Sigmoid colon (tissue), 6 donors: ENCODE measurements at regions not wholly inside any gene's neighbourhood (a gene's known extent, or its start where the extent isn't known, plus 50 kb on each side); places are given as distances from the start of the nearest gene placed in this dataset.

Source experiments
- DNase-seq: peaks from one replicate; pipeline ENCODE4 v3.0.0-alpha.2; 2019
- H3K27ac ChIP-seq, 4 donors: fragments of 200-600 bp; sonication (generic); one replicate each; pipeline ENCODE4 v1.5.1; 2016 to 2019; ENCODE audit warnings: mild to moderate bottlenecking in 1 of 4
- H3K27me3 ChIP-seq, 3 donors: fragments of 200-600 bp; sonication (generic); one replicate each; pipeline ENCODE4 v1.5.1; 2019; ENCODE audit warnings: mild to moderate bottlenecking in 1 of 3
- H3K36me3 ChIP-seq, 4 donors: fragments of 200-600 bp; sonication (generic); one replicate each; pipeline ENCODE4 v1.5.1; 2016 to 2019
- H3K4me1 ChIP-seq, 4 donors: fragments of 200-600 bp; sonication (generic); one replicate each; pipeline ENCODE4 v1.5.1; 2017 to 2019
- H3K4me3 ChIP-seq, 4 donors: fragments of 200-600 bp; sonication (generic); one replicate each; pipeline ENCODE4 v1.5.1; 2017 to 2019; ENCODE audit warnings: mild to moderate bottlenecking in 2 of 4, moderate library complexity in 1 of 4
- H3K9me3 ChIP-seq, 4 donors: fragments of 200-600 bp in 3 of 4; sonication (generic) in 3 of 4; one replicate each; pipeline versions ENCODE4 v1.5.1 to v1.6.1; 2013 to 2019
- EP300 ChIP-seq, 4 donors: sonication (generic); formaldehyde crosslinking; IDR thresholded peaks; one replicate each; pipeline ENCODE4 v1.6.1; 2017; ENCODE audit warnings: antibody characterized with exemption in 4 of 4
- POLR2A ChIP-seq, 2 donors: fragments of 450-650 bp; IDR thresholded peaks; one replicate each; pipeline ENCODE4 v1.6.1; 2016; ENCODE audit warnings: antibody characterized with exemption in 2 of 2, mild to moderate bottlenecking in 2 of 2, moderate library complexity in 2 of 2
- POLR2AphosphoS5 ChIP-seq, 4 donors: sonication (generic); formaldehyde crosslinking; IDR thresholded peaks; one replicate each; pipeline ENCODE4 v1.6.1; 2017; ENCODE audit warnings: antibody characterized with exemption in 4 of 4
- WGBS, 2 donors: extraction: QIAGEN DNeasy Blood & Tissue Kit; methylation state at CpG; one replicate each; pipeline ENCODE4 v1.1.7; 2013; 5-methylcytosine and 5-hydroxymethylcytosine counted together
- intact Hi-C: fragments of 100-400 bp; cut with DNase I; formaldehyde crosslinking; loops from one replicate; pipeline ENCODE4 v1.15.1; 2023
- TF ChIP-seq, protein P1 (sequence below), 4 experiments: fragments of 450-650 bp in 3 of 4; fragments of 200-600 bp in 1 of 4; IDR thresholded peaks; one replicate each; pipeline ENCODE4 v1.5.1; 2016 to 2019; ENCODE audit warnings: antibody characterized with exemption in 4 of 4, mild to moderate bottlenecking in 3 of 4, moderate library complexity in 2 of 4
- donor health status: healthy with polysubstance abuse.
- donor health status: healthy.

DNA sequence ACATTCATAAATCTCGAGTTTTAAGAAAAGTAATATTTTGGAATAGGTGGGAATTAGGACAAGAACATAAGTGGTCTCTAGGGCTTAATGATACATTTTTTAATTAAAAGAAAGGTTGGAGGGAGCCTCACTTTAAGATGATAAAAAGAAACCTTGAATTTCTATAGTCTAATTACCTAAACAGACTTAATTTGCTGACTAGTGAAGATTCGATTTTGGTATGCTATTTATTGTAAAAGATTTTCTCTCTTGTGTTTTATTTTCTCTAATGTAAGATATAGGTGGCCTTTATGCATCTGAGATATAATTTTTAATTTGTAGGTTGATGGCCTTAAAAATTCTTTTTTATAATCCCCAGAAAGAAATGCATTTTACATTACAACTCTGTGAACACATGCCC lies 239.1 kb downstream of the COL12A1 start:
- 84 to 85% methylated on average over 2 of the region's 2 CpGs for WGBS, 2 donors
- no peaks in the 10 kb centered on the region for H3K27me3 ChIP-seq
- H3K27ac ChIP-seq = no peak overlapping the region
- no peak overlapping the region for H3K4me3 ChIP-seq
- no peaks in the 10 kb centered on the region for H3K36me3 ChIP-seq
- H3K9me3 ChIP-seq = peaks cover 0 to 6% (median 0%) of the 10 kb centered on the region in 4 donors
- TF ChIP-seq POLR2AphosphoS5 (IDR thresholded peaks at IDR 0.05) (no peak), POLR2A (IDR thresholded peaks at IDR 0.05) (no peak)
- intact Hi-C loops = no loop called here
- peaks cover 0 to 6% (median 2%) of the 10 kb centered on the region in 4 donors for H3K4me1 ChIP-seq
- DNase-seq = no peak

DNA sequence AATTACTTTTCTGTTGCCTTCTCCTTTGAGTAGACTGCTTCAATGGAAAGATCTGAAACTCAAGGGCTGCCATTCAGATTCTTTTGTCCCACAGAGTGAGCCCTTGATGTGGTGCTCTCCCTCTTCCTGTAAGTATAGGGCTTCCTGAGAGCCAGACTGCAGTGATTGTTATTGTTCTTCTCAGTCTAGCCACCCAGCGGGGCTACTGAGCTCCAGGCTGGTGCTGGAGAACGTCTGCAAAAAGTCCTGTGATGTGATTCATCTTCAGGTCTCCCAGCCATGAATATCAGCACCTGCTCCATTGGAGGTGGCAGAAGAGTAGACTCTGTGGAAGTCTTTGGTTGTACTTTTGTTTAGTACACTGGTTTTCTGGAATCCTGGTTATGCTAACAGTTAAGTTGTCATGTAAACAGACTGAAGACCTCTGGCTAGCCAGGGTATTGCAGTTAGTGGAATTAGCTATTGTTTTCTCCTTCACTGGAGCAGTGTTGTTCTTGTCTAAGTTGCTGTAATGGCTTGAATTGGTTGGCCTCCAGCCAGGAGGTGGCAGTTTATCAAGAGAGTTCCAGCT lies 240.9 kb downstream of the COL12A1 start:
- TF ChIP-seq POLR2A (IDR thresholded peaks at IDR 0.05) (no peak), EP300 (IDR thresholded peaks at IDR 0.05) (no peak), POLR2AphosphoS5 (IDR thresholded peaks at IDR 0.05) (no peak)
- TF ChIP-seq, protein P1, sequence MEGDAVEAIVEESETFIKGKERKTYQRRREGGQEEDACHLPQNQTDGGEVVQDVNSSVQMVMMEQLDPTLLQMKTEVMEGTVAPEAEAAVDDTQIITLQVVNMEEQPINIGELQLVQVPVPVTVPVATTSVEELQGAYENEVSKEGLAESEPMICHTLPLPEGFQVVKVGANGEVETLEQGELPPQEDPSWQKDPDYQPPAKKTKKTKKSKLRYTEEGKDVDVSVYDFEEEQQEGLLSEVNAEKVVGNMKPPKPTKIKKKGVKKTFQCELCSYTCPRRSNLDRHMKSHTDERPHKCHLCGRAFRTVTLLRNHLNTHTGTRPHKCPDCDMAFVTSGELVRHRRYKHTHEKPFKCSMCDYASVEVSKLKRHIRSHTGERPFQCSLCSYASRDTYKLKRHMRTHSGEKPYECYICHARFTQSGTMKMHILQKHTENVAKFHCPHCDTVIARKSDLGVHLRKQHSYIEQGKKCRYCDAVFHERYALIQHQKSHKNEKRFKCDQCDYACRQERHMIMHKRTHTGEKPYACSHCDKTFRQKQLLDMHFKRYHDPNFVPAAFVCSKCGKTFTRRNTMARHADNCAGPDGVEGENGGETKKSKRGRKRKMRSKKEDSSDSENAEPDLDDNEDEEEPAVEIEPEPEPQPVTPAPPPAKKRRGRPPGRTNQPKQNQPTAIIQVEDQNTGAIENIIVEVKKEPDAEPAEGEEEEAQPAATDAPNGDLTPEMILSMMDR (IDR thresholded peaks at IDR 0.05) = no peak
- WGBS, 2 donors = 58 to 76% methylated on average over 2 of the region's 2 CpGs
- H3K9me3 ChIP-seq = peaks cover 0 to 6% (median 0%) of the 10 kb centered on the region in 4 donors
- no peak overlapping the region for H3K4me3 ChIP-seq
- no peaks in the 10 kb centered on the region for H3K4me1 ChIP-seq
- H3K27me3 ChIP-seq = no peaks in the 10 kb centered on the region
- intact Hi-C loops = no loop called here
- H3K27ac ChIP-seq = no peak overlapping the region
- no peak for DNase-seq
- H3K36me3 ChIP-seq = no peaks in the 10 kb centered on the region

DNA sequence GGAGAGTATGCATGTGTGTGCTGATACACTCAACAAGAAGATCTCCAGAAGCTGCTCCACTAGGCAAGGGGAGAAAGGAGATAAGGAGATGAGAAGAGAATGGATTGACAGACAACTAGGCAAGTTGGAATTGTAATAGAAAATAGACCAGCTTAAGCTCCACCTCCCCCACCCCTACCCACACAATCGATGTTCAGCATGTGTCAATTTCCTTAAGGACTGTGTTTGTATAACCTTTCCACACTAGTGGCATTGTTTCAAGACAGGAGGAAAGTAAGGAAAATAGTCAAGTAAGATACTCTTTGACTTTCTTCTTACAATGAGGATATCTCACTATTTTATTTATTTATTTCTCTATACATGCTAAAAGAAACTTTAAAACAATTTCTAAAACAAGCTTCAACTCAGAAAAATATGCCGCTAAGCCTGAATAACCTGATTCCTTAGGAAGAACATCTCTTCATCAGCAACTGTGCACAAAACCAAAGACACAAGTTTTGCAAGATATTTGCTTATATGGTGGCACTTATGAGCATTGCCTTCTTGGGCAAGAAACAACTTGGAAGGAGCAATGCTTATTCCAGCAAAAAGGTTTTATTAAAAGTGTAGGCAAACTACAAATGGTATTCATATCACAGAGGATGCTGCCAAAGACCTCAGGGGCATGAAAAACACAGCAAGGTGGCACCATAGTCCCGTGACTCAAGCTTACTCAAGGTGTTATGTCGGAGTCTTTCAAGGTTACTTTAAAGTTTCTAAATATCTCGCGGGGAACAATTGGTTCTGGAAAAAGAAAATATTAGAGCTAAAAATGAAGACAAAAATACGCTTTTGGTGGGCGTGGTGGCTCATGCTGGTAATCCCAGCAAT lies 249.1 kb downstream of the COL12A1 start:
- intact Hi-C loops = no loop called here
- H3K4me3 ChIP-seq = no peak overlapping the region
- no peak overlapping the region for H3K27ac ChIP-seq
- H3K4me1 ChIP-seq = peaks cover 0 to 7% (median 0%) of the 10 kb centered on the region in 4 donors
- H3K9me3 ChIP-seq = peaks cover 0 to 4% (median 0%) of the 10 kb centered on the region in 4 donors
- TF ChIP-seq POLR2AphosphoS5 (IDR thresholded peaks at IDR 0.05) (no peak), EP300 (IDR thresholded peaks at IDR 0.05) (no peak), POLR2A (IDR thresholded peaks at IDR 0.05) (no peak)
- TF ChIP-seq, protein P1 (IDR thresholded peaks at IDR 0.05) = no peak
- 77 to 85% methylated on average over 8 of the region's 8 CpGs for WGBS, 2 donors
- no peaks in the 10 kb centered on the region for H3K27me3 ChIP-seq
- DNase-seq = no peak
- H3K36me3 ChIP-seq = no peaks in the 10 kb centered on the region

DNA sequence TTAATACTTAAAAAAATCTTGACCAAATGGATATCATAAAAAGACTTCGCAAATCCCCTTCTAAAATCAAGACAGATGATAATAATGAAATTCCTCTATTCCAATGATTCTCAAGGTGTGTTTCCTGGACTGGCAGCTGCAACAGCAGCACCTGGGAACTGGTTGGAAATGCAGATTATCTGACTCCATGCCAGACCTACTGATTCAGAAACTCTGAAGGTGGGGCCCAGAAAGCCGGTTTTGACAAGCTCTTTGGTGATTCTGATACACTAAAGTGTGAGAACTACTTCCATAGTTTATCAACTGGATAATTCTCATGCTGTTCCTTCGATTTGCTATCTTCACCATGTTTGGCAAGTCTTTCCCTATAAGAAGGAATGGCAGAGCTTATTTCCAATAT lies 252.1 kb downstream of the COL12A1 start:
- no peak for TF ChIP-seq EP300 (IDR thresholded peaks at IDR 0.05)
- TF ChIP-seq, protein P1 (IDR thresholded peaks at IDR 0.05) = no peak
- TF ChIP-seq POLR2AphosphoS5 (IDR thresholded peaks at IDR 0.05) = no peak
- TF ChIP-seq POLR2A (IDR thresholded peaks at IDR 0.05) = no peak
- no peaks in the 10 kb centered on the region for H3K36me3 ChIP-seq

GRCh38 chr6:74946961-74947360 lies 258.9 kb downstream of the COL12A1 start:
- no peak overlapping the region for H3K27ac ChIP-seq
- WGBS, 2 donors = 82 to 87% methylated on average over 2 of the region's 2 CpGs
- TF ChIP-seq, protein P1 (IDR thresholded peaks at IDR 0.05) = no peak
- no peak overlapping the region for H3K4me3 ChIP-seq
- H3K27me3 ChIP-seq = no peaks in the 10 kb centered on the region
- peaks cover 0 to 4% (median 0%) of the 10 kb centered on the region in 4 donors for H3K9me3 ChIP-seq
- DNase-seq = no peak
- intact Hi-C loops = no loop called here
- peaks cover 0 to 5% (median 0%) of the 10 kb centered on the region in 4 donors for H3K4me1 ChIP-seq
- H3K36me3 ChIP-seq = no peaks in the 10 kb centered on the region

More for the DNA sequence above, 252.1 kb downstream of the COL12A1 start:
- H3K27me3 ChIP-seq = no peaks in the 10 kb centered on the region
- no peak for DNase-seq
- intact Hi-C loops = no loop called here
- 76 to 83% methylated on average over 3 of the region's 3 CpGs for WGBS, 2 donors
- H3K4me3 ChIP-seq = no peak overlapping the region
- peaks cover 0 to 4% (median 2%) of the 10 kb centered on the region in 4 donors for H3K9me3 ChIP-seq
- peaks cover 0 to 7% (median 0%) of the 10 kb centered on the region in 4 donors for H3K4me1 ChIP-seq
- no peak overlapping the region for H3K27ac ChIP-seq
